ENCODE measurements at regions not wholly inside any gene's neighbourhood (a gene's known extent, or its start where the extent isn't known, plus 50 kb on each side); places are given as distances from the start of the nearest gene placed in this dataset.
A peak's percentile ranks its signal among the peaks of the same experiment; 100 is the strongest.

DNA sequence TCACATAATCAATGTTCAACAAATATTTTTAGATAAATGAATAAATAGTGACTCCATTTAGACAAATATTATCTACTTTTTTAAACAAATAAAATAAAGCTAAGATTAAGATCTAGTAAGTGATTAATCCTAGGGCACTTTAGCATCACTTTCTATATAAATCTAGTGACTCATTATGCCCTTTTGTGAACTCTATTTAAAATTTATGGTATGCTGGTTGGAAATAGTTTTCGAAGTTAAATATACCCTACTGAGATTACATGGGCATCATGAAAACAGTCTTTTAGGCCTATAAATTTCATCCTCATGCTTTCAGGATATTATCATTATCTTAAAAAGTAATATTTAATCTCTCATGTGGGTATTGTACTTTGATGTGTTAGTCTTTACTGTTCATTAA lies 140.4 kb upstream of the UFL1 start:
- TF ChIP-seq POLR2AphosphoS5 (IDR thresholded peaks at IDR 0.05) (no peak), POLR2A (IDR thresholded peaks at IDR 0.05) (no peak), CTCF (IDR thresholded peaks at IDR 0.05) (no peak), EP300 (IDR thresholded peaks at IDR 0.05; ENCODE audit: low read depth) (no peak)
- in situ Hi-C loops (cut with MboI; ENCODE audit: low pct_ligation_motif_present in 1 of 4, low pct_unique_long_range_greater_than_20kb in 1 of 4, low sequenced_read_pairs in 3 of 4), result no loop called here
- Histone ChIP-seq H3K27ac (no peak overlapping the region), H3K36me3 (no peaks in the 10 kb centered on the region), H3K4me1 (no peaks in the 10 kb centered on the region), H3K27me3 (no peaks in the 10 kb centered on the region), H3K4me3 (no peak overlapping the region), H3K9me3 (no peaks in the 10 kb centered on the region)
- WGBS, 2 donors (ENCODE audit: low coverage in 1 of 2), result 71 to 73% methylated on average over 1 of the region's 1 CpG
- DNase-seq, result no peak
- intact Hi-C loops (cut with DNase I; ENCODE audit: low total_unique reads), result no loop called here

DNA sequence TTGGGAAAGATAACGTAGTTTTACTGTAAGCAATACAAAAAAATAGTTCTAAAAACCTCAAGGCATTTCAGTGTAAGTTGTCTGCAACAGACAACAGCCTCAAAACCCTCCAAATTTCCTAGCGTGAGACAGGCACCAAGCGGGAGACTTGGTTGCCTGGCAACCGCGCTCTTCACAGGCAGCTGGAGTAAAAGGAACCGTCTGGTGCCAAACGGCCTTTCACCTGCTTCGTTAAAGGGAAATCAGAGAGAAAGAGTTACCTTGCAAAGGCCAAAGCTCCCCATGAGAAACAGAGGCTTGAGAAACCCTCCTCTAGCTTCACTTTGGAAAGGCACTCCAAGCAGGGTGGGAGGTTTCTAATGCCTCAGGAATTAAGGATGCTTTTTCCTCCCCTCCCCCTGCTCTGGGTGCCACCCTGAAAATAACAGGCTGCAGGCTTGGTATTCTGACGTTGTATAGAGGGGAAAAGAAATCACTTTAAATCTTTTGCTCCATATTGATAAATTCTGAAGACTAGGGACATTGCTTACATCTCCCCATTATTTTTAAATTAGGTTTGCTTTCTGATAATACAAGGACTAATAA lies 129.7 kb upstream of the UFL1 start:
- Histone ChIP-seq H3K4me3 (no peak overlapping the region), H3K9me3 (no peaks in the 10 kb centered on the region), H3K4me1 (peaks cover 0 to 3% (median 0%) of the 10 kb centered on the region in 4 donors), H3K27me3 (no peaks in the 10 kb centered on the region), H3K36me3 (no peaks in the 10 kb centered on the region), H3K27ac (no peak overlapping the region)
- DNase-seq, result peak; percentile 14
- 2 to 6% methylated on average over 4 to 9 of the region's 9 CpGs for WGBS, 2 donors (ENCODE audit: low coverage in 1 of 2)
- intact Hi-C loops (cut with DNase I; ENCODE audit: low total_unique reads) (no loop called here), in situ Hi-C loops (cut with MboI; ENCODE audit: low pct_ligation_motif_present in 1 of 4, low pct_unique_long_range_greater_than_20kb in 1 of 4, low sequenced_read_pairs in 3 of 4) (no loop called here)
- TF ChIP-seq POLR2A (IDR thresholded peaks at IDR 0.05), result no peak
- TF ChIP-seq CTCF (IDR thresholded peaks at IDR 0.05), result no peak
- TF ChIP-seq EP300 (IDR thresholded peaks at IDR 0.05; ENCODE audit: low read depth), result no peak
- no peak for TF ChIP-seq POLR2AphosphoS5 (IDR thresholded peaks at IDR 0.05)

DNA sequence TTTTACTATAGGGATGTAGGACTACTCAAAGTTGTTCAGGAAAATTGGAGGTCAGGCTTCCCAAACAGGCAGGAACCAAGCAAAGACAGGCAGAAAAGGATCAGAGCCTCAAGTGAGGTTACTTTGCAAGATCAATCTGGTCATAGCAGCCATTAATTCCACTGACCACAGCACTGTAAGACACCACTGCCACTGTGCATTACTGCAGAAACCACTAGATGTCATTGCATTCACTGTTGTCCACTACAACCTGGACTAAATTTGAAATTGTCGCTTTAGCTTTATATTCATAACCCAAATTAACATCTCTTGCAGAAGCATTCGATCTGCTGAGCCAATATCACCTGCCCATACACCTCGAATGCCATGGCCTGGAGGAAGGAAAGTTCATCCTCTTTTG lies 126.9 kb upstream of the UFL1 start:
- no peaks in the 10 kb centered on the region for H3K9me3 ChIP-seq
- no peak for TF ChIP-seq POLR2AphosphoS5 (IDR thresholded peaks at IDR 0.05)
- TF ChIP-seq EP300 (IDR thresholded peaks at IDR 0.05; ENCODE audit: low read depth), result no peak
- no peak for TF ChIP-seq POLR2A (IDR thresholded peaks at IDR 0.05)
- TF ChIP-seq CTCF (IDR thresholded peaks at IDR 0.05), result no peak
- 51% methylated on average over 3 of the region's 3 CpGs; no CpG with 5 or more reads in 1 of the 2 donors for WGBS, 2 donors (ENCODE audit: low coverage in 1 of 2)
- intact Hi-C loops (cut with DNase I; ENCODE audit: low total_unique reads) (no loop called here), in situ Hi-C loops (cut with MboI; ENCODE audit: low pct_ligation_motif_present in 1 of 4, low pct_unique_long_range_greater_than_20kb in 1 of 4, low sequenced_read_pairs in 3 of 4) (no loop called here)
- H3K27me3 ChIP-seq, result no peaks in the 10 kb centered on the region
- DNase-seq, result no peak
- H3K4me1 ChIP-seq, result peaks cover 0 to 3% (median 0%) of the 10 kb centered on the region in 4 donors
- no peaks in the 10 kb centered on the region for H3K36me3 ChIP-seq
- no peak overlapping the region for H3K27ac ChIP-seq
- H3K4me3 ChIP-seq, result no peak overlapping the region

DNA sequence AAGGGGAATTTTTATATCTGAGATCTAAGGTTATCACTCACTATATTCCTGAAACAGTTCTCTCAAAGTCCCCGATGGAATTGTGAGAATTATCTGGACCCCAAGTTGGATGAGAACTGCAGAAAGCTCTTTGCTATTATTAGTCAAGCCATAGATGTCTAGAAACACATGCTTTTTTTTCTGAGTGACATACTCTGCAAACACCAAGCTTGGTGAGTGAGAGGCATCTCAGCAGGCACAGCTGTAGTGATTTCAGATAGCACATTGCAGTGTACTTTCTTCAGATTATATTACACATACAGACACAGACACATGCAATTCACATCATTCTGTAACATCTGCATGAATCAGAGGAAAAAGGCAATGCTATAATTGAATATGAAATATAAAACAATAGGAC lies 111.1 kb upstream of the UFL1 start:
- H3K9me3 ChIP-seq, result no peaks in the 10 kb centered on the region
- no peaks in the 10 kb centered on the region for H3K4me1 ChIP-seq
- intact Hi-C loops (cut with DNase I; ENCODE audit: low total_unique reads), result no loop called here
- DNase-seq, result no peak
- TF ChIP-seq POLR2A (IDR thresholded peaks at IDR 0.05) (no peak), EP300 (IDR thresholded peaks at IDR 0.05; ENCODE audit: low read depth) (no peak), CTCF (IDR thresholded peaks at IDR 0.05) (no peak), POLR2AphosphoS5 (IDR thresholded peaks at IDR 0.05) (no peak)
- no peak overlapping the region for H3K4me3 ChIP-seq
- in situ Hi-C loops (cut with MboI; ENCODE audit: low pct_ligation_motif_present in 1 of 4, low pct_unique_long_range_greater_than_20kb in 1 of 4, low sequenced_read_pairs in 3 of 4), result no loop called here
- WGBS, 2 donors (ENCODE audit: low coverage in 1 of 2), result 74 to 83% methylated on average over 1 of the region's 1 CpG
- H3K36me3 ChIP-seq, result no peaks in the 10 kb centered on the region
- no peak overlapping the region for H3K27ac ChIP-seq
- H3K27me3 ChIP-seq, result no peaks in the 10 kb centered on the region
